ENCODE measurements at regions not wholly inside any gene's neighbourhood (a gene's known extent, or its start where the extent isn't known, plus 50 kb on each side); places are given as distances from the start of the nearest gene placed in this dataset.

GRCh38 chr10:71079761-71080380 is 132.5 kb upstream of the UNC5B start:
- in situ Hi-C loops (cut with MboI) = no loop called here
- H3K27ac ChIP-seq (ENCODE audit: extremely low read depth, low read depth, low read length) = no peak overlapping the region
- no peaks in the 10 kb centered on the region for H3K36me3 ChIP-seq (ENCODE audit: control insufficient read depth, insufficient read depth, low read length)
- H3K79me2 ChIP-seq (ENCODE audit: control insufficient read depth, insufficient read depth, low read length) = no peaks in the 10 kb centered on the region
- 0% methylated on average over 11 of the region's 12 CpGs for WGBS (ENCODE audit: insufficient coverage, low coverage, missing lambda C conversion rate)
- H3K9me1 ChIP-seq (ENCODE audit: control insufficient read depth, insufficient read depth, low read length) = no peaks in the 10 kb centered on the region
- H3K4me2 ChIP-seq (ENCODE audit: insufficient read depth, low read length) = no peak overlapping the region
- ATAC-seq (no peak), DNase-seq (ENCODE audit: extremely low read depth in 1 of 4, low spot score in 3 of 4) (no peak), FAIRE-seq (no peak)
- no peak overlapping the region for H3K4me3 ChIP-seq
- intact Hi-C loops (cut with micrococcal nuclease) = no loop called here
- H3K9me3 ChIP-seq (replicated peaks; ENCODE audit: control insufficient read depth, insufficient read depth, low read depth, low read length) = no peaks in the 10 kb centered on the region
- H2AFZ ChIP-seq (ENCODE audit: low read depth, low read length) = no peak overlapping the region
- ChIA-PET POLR2A (no interaction called here), CTCF (ENCODE audit: low intra/inter-chr PET ratio) (no interaction called here)
- no TSS peak for BruUV-seq (replicated peaks)
- no peaks in the 10 kb centered on the region for H3K4me1 ChIP-seq (replicated peaks in 1 of 2; ENCODE audit: control insufficient read depth in 2 of 2, insufficient read depth in 2 of 2, low read length in 2 of 2)
- no peak overlapping the region for H3K9ac ChIP-seq (ENCODE audit: insufficient read depth in 1 of 2, low read depth in 2 of 2, low read length in 2 of 2)
- TF ChIP-seq HSF4 (CRISPR knock-in tag; IDR thresholded peaks at IDR 0.05; ENCODE audit: borderline replicate concordance) (no peak), NCOA6 (IDR thresholded peaks at IDR 0.05) (no peak)
- H4K20me1 ChIP-seq (replicated peaks; ENCODE audit: control insufficient read depth, insufficient read depth, low read length) = peaks cover 18% of the 10 kb centered on the region
- H3K27me3 ChIP-seq (ENCODE audit: control insufficient read depth in 2 of 2, insufficient read depth in 2 of 2, low read length in 2 of 2) = peaks cover 23 to 69% of the 10 kb centered on the region in 2 experiments; a peak in 4 of 5 replicates

- Histone ChIP-seq H3K9ac (ENCODE audit: insufficient read depth in 1 of 2, low read depth in 2 of 2, low read length in 2 of 2) (no peak overlapping the region), H3K36me3 (ENCODE audit: control insufficient read depth, insufficient read depth, low read length) (no peaks in the 10 kb centered on the region), H4K20me1 (replicated peaks; ENCODE audit: control insufficient read depth, insufficient read depth, low read length) (peaks cover 17% of the 10 kb centered on the region), H3K79me2 (ENCODE audit: control insufficient read depth, insufficient read depth, low read length) (no peaks in the 10 kb centered on the region), H3K9me3 (replicated peaks; ENCODE audit: control insufficient read depth, insufficient read depth, low read depth, low read length) (no peaks in the 10 kb centered on the region), H3K27ac (ENCODE audit: extremely low read depth, low read depth, low read length) (no peak overlapping the region), H2AFZ (ENCODE audit: low read depth, low read length) (no peak overlapping the region), H3K27me3 (ENCODE audit: control insufficient read depth in 2 of 2, insufficient read depth in 2 of 2, low read length in 2 of 2) (peaks cover 20 to 68% of the 10 kb centered on the region in 2 experiments; a peak in 4 of 5 replicates), H3K9me1 (ENCODE audit: control insufficient read depth, insufficient read depth, low read length) (no peaks in the 10 kb centered on the region), H3K4me2 (ENCODE audit: insufficient read depth, low read length) (no peak overlapping the region), H3K4me3 (no peak overlapping the region), H3K4me1 (replicated peaks in 1 of 2; ENCODE audit: control insufficient read depth in 2 of 2, insufficient read depth in 2 of 2, low read length in 2 of 2) (no peaks in the 10 kb centered on the region)
- BruUV-seq (replicated peaks) = no TSS peak
- in situ Hi-C loops (cut with MboI) = no loop called here
- DNase-seq (ENCODE audit: extremely low read depth in 1 of 4, low spot score in 3 of 4) = no peak
- ATAC-seq = no peak
- intact Hi-C loops (cut with micrococcal nuclease) = no loop called here
- FAIRE-seq = no peak
- 0% methylated on average over 7 of the region's 7 CpGs for WGBS (ENCODE audit: insufficient coverage, low coverage, missing lambda C conversion rate)
- ChIA-PET POLR2A (no interaction called here), CTCF (ENCODE audit: low intra/inter-chr PET ratio) (no interaction called here)
- no peak for TF ChIP-seq ZBTB40 (IDR thresholded peaks at IDR 0.05)
- no peak for TF ChIP-seq ZBTB40 (CRISPR knock-in tag; IDR thresholded peaks at IDR 0.05)
Observed at GRCh38 chr10:71080381-71081228, 131.8 kb upstream of the UNC5B start.

Measured in K562 (cell line).